Left renal cortex interstitium (tissue), 4 donors: ENCODE measurements at regions not wholly inside any gene's neighbourhood (a gene's known extent, or its start where the extent isn't known, plus 50 kb on each side); places are given as distances from the start of the nearest gene placed in this dataset.
"Not testable (repeated sequence)": the region's sequence is repeated elsewhere in the genome, so short reads cannot be mapped to it uniquely, and the experiment has no call there.

ENCODE experiments used
- DNase-seq, 4 donors: peaks; one replicate each; pipeline ENCODE4 v3.0.0-alpha.2; 2013; ENCODE audit warnings: low read depth in 4 of 4, low spot score in 2 of 4, missing footprints in 1 of 4

- DNase-seq = no peak
Observed at GRCh38 chr2:64742678-64743077, 89.0 kb upstream of the SERTAD2 start.

- DNase-seq = no peak
Observed at GRCh38 chr2:64743739-64744330, 90.1 kb upstream of the SERTAD2 start.

- DNase-seq = no peak
Observed at GRCh38 chr2:64745562-64745961, 91.8 kb upstream of the SERTAD2 start.

- not testable (repeated sequence) for DNase-seq
Observed at GRCh38 chr2:64747690-64748091, 94.0 kb upstream of the SERTAD2 start.

- no peak for DNase-seq
Observed at GRCh38 chr2:64748147-64748546, 94.4 kb upstream of the SERTAD2 start.

- no peak for DNase-seq
Observed at GRCh38 chr2:64748561-64748960, 94.8 kb upstream of the SERTAD2 start.

- DNase-seq = no peak
Observed at GRCh38 chr2:64749446-64749845, 95.7 kb upstream of the SERTAD2 start.

GRCh38 chr2:64750001-64750816, 96.5 kb upstream of the SERTAD2 start:
- DNase-seq = no peak

GRCh38 chr2:64750817-64751285, 97.1 kb upstream of the SERTAD2 start:
- DNase-seq = peak; percentile 93 to 98 (median 98)

- peak in 2 of 4 donors; percentile 94 to 95 for DNase-seq
Observed at GRCh38 chr2:64751286-64752260, 97.9 kb upstream of the SERTAD2 start.

- DNase-seq = no peak
Observed at GRCh38 chr2:64753399-64753798, 99.7 kb upstream of the SERTAD2 start.

GRCh38 chr2:64754570-64754969, 100.9 kb upstream of the SERTAD2 start:
- DNase-seq = no peak

GRCh38 chr2:64757126-64757525, 103.4 kb upstream of the SERTAD2 start:
- DNase-seq = no peak

- DNase-seq = no peak
Observed at GRCh38 chr2:64760128-64760527, 106.4 kb upstream of the SERTAD2 start.

- no peak for DNase-seq
Observed at GRCh38 chr2:64762301-64762997, 108.7 kb upstream of the SERTAD2 start.

- no peak for DNase-seq
Observed at GRCh38 chr2:64763126-64763525, 109.4 kb upstream of the SERTAD2 start.

GRCh38 chr2:64765160-64765805, 111.6 kb upstream of the SERTAD2 start:
- DNase-seq = no peak

- DNase-seq = no peak
Observed at GRCh38 chr2:64766841-64767669, 113.3 kb upstream of the SERTAD2 start.
